Left lung (tissue), 4 donors: ENCODE measurements at regions not wholly inside any gene's neighbourhood (a gene's known extent, or its start where the extent isn't known, plus 50 kb on each side); places are given as distances from the start of the nearest gene placed in this dataset.

Experiments
- ATAC-seq: fragments of 200-7000 bp; cut with Tn5 transposase; one replicate; pipeline ENCODE4 v1.9.1; 2020; ENCODE audit warnings: moderate library complexity
- DNase-seq, 4 donors: peaks; one replicate each; pipeline ENCODE4 v3.0.0-alpha.2; 2013 to 2020
- H3K27ac ChIP-seq, 2 donors: fragments of 200-600 bp; sonication (generic) in 1 of 2; one replicate each; pipeline versions ENCODE4 v1.5.0 to v1.8.0; 2020 to 2021
- H3K27me3 ChIP-seq, 2 donors: fragments of 200-600 bp; sonication (generic) in 1 of 2; one replicate each; pipeline versions ENCODE4 v1.5.0 to v1.8.0; 2020 to 2021
- H3K36me3 ChIP-seq, 2 donors: fragments of 200-600 bp; sonication (generic) in 1 of 2; one replicate each; pipeline versions ENCODE4 v1.5.0 to v1.8.0; 2020 to 2021
- H3K4me1 ChIP-seq, 2 donors: fragments of 200-600 bp; one replicate each; pipeline ENCODE4 v1.8.0; 2021
- H3K4me3 ChIP-seq, 2 donors: fragments of 200-600 bp; sonication (generic) in 1 of 2; one replicate each; pipeline versions ENCODE4 v1.5.0 to v1.8.0; 2020 to 2021; ENCODE audit warnings: mild to moderate bottlenecking in 1 of 2
- H3K9me3 ChIP-seq, 2 donors: fragments of 200-600 bp; sonication (generic) in 1 of 2; one replicate each; pipeline versions ENCODE4 v1.5.0 to v1.8.0; 2020 to 2021
- intact Hi-C, 2 donors: fragments of 100-400 bp; cut with DNase I; formaldehyde crosslinking; loops; one replicate each; pipeline versions ENCODE4 v1.11.2 to v1.14.2; 2022
- TF ChIP-seq, protein P1 (sequence below), 2 donors: fragments of 200-600 bp; sonication (generic) in 1 of 2; IDR thresholded peaks; one replicate each; pipeline versions ENCODE4 v1.5.0 to v1.8.0; 2021; ENCODE audit warnings: antibody characterized with exemption in 2 of 2
- donor health status: DM: no; HTN: yes; CAD: no.
- donor health status: DM: no; HTN: no; CAD: no.

DNA sequence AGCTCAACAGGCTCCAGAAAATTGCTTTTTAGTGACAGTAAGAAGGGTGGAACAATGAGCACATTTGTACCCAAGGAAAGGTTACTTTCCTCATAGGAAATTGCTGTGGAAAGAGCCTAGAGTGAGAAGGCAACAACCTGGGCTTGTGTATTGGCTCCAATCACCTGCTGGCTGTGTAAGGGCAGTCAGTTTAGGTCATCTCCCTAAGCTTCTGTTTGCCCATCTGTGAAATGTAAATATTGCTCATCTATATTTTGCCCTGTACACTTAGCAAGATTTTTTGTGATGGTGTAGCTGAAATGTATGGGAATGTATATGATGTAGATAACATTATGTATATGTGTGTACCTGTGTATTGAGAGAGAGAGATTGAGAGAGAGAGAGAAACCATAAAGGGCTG is 225.2 kb upstream of the MPHOSPH6 start:
- DNase-seq (no peak), ATAC-seq (no peak)
- Histone ChIP-seq H3K27ac (no peak overlapping the region), H3K4me1 (no peaks in the 10 kb centered on the region), H3K36me3 (no peaks in the 10 kb centered on the region), H3K4me3 (no peak overlapping the region), H3K27me3 (no peaks in the 10 kb centered on the region), H3K9me3 (no peaks in the 10 kb centered on the region)
- intact Hi-C loops, result no loop called here
- TF ChIP-seq, protein P1, sequence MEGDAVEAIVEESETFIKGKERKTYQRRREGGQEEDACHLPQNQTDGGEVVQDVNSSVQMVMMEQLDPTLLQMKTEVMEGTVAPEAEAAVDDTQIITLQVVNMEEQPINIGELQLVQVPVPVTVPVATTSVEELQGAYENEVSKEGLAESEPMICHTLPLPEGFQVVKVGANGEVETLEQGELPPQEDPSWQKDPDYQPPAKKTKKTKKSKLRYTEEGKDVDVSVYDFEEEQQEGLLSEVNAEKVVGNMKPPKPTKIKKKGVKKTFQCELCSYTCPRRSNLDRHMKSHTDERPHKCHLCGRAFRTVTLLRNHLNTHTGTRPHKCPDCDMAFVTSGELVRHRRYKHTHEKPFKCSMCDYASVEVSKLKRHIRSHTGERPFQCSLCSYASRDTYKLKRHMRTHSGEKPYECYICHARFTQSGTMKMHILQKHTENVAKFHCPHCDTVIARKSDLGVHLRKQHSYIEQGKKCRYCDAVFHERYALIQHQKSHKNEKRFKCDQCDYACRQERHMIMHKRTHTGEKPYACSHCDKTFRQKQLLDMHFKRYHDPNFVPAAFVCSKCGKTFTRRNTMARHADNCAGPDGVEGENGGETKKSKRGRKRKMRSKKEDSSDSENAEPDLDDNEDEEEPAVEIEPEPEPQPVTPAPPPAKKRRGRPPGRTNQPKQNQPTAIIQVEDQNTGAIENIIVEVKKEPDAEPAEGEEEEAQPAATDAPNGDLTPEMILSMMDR (IDR thresholded peaks at IDR 0.05), result no peak

DNA sequence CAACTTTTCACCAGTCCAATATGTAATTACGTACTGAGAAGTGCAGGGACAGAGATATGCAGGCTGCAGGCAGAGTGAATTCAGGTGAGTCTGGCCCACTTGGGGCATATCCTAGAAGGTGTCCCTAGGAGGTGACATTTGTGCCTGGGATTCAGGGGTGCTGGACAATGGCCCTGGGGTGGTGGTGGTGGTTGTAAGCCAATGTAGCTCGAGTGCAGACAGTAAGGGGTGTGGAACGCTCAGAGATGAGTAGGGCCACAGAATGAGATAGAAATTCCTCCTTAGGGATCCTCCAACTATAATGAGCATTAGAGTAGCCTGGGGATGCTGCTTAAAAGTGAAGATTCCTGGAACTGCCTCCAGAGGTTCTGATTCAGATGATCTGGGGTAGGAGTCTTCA is 221.7 kb upstream of the MPHOSPH6 start:
- intact Hi-C loops, result no loop called here
- Histone ChIP-seq H3K4me3 (no peak overlapping the region), H3K36me3 (no peaks in the 10 kb centered on the region), H3K27ac (no peak overlapping the region), H3K4me1 (no peaks in the 10 kb centered on the region), H3K27me3 (no peaks in the 10 kb centered on the region), H3K9me3 (no peaks in the 10 kb centered on the region)
- no peak for ATAC-seq
- DNase-seq, result no peak
- TF ChIP-seq, protein P1 (IDR thresholded peaks at IDR 0.05), result no peak

DNA sequence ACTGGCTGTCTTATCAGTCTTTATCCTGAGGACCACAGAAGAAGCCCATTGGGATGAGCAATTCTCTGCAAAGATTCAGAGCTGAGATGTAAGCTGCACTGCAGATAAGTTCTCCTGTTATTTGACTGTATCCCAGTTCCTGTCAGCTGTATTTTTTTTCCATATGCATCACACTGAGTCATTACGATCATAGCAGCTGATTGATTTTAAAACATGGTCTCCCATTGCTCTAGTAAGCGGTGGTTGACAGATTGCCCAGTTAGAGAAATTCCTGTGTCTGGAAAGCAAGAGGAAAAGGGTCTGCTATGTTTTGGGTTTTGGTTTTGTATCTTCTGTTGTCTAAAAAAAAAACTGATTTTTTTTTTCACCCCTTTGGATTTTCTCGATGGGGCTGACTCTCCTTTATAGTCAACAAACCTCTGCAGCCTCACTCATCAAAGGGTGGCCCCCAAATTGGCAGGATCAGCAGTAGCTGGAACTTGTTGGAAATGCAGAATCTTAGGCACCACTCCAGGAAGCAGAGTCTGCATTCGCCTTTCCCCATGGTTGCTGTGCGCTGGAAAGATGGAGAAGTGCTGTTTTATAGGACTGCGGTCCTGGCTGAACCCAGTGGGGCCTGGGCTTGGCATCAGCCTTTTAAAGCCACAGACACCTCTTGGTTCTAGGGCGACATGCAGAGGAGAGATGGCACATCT is 220.1 kb upstream of the MPHOSPH6 start:
- H3K4me3 ChIP-seq, result no peak overlapping the region
- TF ChIP-seq, protein P1 (IDR thresholded peaks at IDR 0.05), result no peak
- H3K27me3 ChIP-seq, result no peaks in the 10 kb centered on the region
- intact Hi-C loops, result no loop called here
- H3K36me3 ChIP-seq, result no peaks in the 10 kb centered on the region
- no peaks in the 10 kb centered on the region for H3K4me1 ChIP-seq
- H3K9me3 ChIP-seq, result no peaks in the 10 kb centered on the region
- ATAC-seq, result no peak
- no peak for DNase-seq
- H3K27ac ChIP-seq, result no peak overlapping the region

DNA sequence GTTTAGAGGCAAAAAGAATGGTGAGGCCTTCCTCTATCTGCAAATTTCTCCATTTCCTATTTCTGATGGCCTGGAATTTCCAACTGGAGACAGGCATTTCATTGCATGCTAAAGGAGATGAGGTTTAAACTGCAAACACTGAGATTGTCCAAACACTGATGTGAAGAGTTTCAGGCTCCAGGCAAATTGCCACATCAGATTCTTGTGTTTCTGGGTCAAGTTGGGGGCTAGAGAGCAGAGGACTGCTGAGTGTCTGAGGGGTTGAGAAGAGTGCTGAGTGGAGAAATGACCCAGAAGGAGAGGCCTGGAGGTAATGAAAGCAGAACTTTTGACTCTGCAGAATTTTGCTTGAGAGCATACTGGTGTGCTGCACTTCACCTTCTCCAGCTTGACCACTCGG is 216.7 kb upstream of the MPHOSPH6 start:
- TF ChIP-seq, protein P1 (IDR thresholded peaks at IDR 0.05), result no peak
- no peak for ATAC-seq
- no peaks in the 10 kb centered on the region for H3K4me1 ChIP-seq
- H3K36me3 ChIP-seq, result no peaks in the 10 kb centered on the region
- DNase-seq, result peak in 1 of 4 donors; percentile 25
- no peak overlapping the region for H3K27ac ChIP-seq
- H3K9me3 ChIP-seq, result no peaks in the 10 kb centered on the region
- H3K4me3 ChIP-seq, result no peak overlapping the region
- no peaks in the 10 kb centered on the region for H3K27me3 ChIP-seq
- intact Hi-C loops, result no loop called here

DNA sequence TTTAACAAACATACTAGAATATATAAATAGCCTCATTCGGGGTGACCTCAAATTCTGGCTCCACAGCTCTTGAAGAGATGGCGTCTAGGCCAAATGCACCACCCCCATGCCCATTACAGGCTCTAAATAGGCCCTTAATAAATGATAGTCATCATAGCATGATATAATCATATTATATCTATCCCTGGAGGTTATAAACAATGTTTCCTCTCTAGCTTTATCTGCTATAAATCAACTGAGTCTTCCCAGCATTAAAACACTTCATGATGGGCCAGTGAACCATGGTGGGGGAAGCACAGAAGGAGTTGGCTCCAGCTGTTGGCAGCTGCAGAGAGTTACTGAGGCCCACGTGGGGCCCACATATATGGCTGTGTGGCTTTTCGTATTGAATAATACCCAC is 214.9 kb upstream of the MPHOSPH6 start:
- peak in 1 of 4 donors; percentile 41 for DNase-seq
- ATAC-seq, result no peak
- intact Hi-C loops, result no loop called here
- TF ChIP-seq, protein P1 (IDR thresholded peaks at IDR 0.05), result no peak
- Histone ChIP-seq H3K36me3 (no peaks in the 10 kb centered on the region), H3K4me3 (no peak overlapping the region), H3K27ac (no peak overlapping the region), H3K27me3 (no peaks in the 10 kb centered on the region), H3K9me3 (no peaks in the 10 kb centered on the region), H3K4me1 (no peaks in the 10 kb centered on the region)
